Loucy (cell line): ENCODE measurements at regions not wholly inside any gene's neighbourhood (a gene's known extent, or its start where the extent isn't known, plus 50 kb on each side); places are given as distances from the start of the nearest gene placed in this dataset.

ENCODE experiments used
- H2AFZ ChIP-seq: fragments of 200-600 bp; sonication (generic); 2 replicates; pipeline ENCODE4 v1.6.0; 2016; ENCODE audit warnings: antibody characterized with exemption, mild to moderate bottlenecking, low read length, moderate library complexity
- H3F3A ChIP-seq: fragments of 200-600 bp; 2 replicates; pipeline ENCODE4 v1.6.0; 2016; ENCODE audit warnings: antibody characterized with exemption, low read depth, mild to moderate bottlenecking
- H3K27me3 ChIP-seq: fragments of 200-600 bp; sonication (generic); 2 replicates; pipeline ENCODE4 v1.6.1; 2014; ENCODE audit warnings: low read length, mild to moderate bottlenecking; ENCODE audit not compliant: insufficient read depth, poor library complexity, severe bottlenecking
- H3K36me3 ChIP-seq: fragments of 200-600 bp; sonication (generic); 2 replicates; pipeline ENCODE4 v1.6.1; 2016; ENCODE audit warnings: low read length; ENCODE audit not compliant: insufficient read depth
- H3K4me1 ChIP-seq: fragments of 200-600 bp; sonication (generic); 2 replicates; pipeline ENCODE4 v1.5.1; 2014; ENCODE audit warnings: low read length, mild to moderate bottlenecking; ENCODE audit not compliant: insufficient read depth, poor library complexity, severe bottlenecking
- H3K4me2 ChIP-seq: fragments of 200-600 bp; sonication (generic); 2 replicates; pipeline ENCODE4 v1.6.0; 2014; ENCODE audit warnings: antibody characterized with exemption, low read length, low read depth, mild to moderate bottlenecking; ENCODE audit not compliant: poor library complexity, severe bottlenecking
- H3K4me3 ChIP-seq: fragments of 200-600 bp; sonication (generic); 2 replicates; pipeline ENCODE4 v1.5.1; 2014; ENCODE audit warnings: low read length, mild to moderate bottlenecking, mixed read lengths; ENCODE audit not compliant: poor library complexity, severe bottlenecking
- H3K79me2 ChIP-seq: fragments of 200-600 bp; sonication (generic); 2 replicates; pipeline ENCODE4 v1.6.1; 2014; ENCODE audit warnings: low read length; ENCODE audit not compliant: insufficient read depth
- H3K9ac ChIP-seq: fragments of 200-600 bp; sonication (generic); 2 replicates; pipeline ENCODE4 v1.6.0; 2014; ENCODE audit warnings: mild to moderate bottlenecking, low read depth, low read length, moderate library complexity; ENCODE audit not compliant: poor library complexity, severe bottlenecking
- H3K9me2 ChIP-seq: fragments of 200-600 bp; sonication (generic); replicated peaks from 2 replicates; pipeline ENCODE4 v1.6.1; 2016; ENCODE audit warnings: low read depth, low read length, mixed read lengths
- H3K9me3 ChIP-seq: fragments of 200-600 bp; sonication (generic); 2 replicates; pipeline ENCODE4 v1.6.1; 2014; ENCODE audit warnings: mild to moderate bottlenecking, antibody characterized with exemption, low read length, low read depth; ENCODE audit not compliant: insufficient read depth
- H4K20me1 ChIP-seq: fragments of 200-600 bp; sonication (generic); 2 replicates; pipeline ENCODE4 v1.6.0; 2014; ENCODE audit warnings: antibody characterized with exemption, low read length, mild to moderate bottlenecking; ENCODE audit not compliant: insufficient read depth, poor library complexity, severe bottlenecking
- CTCF ChIP-seq: fragments of 200-600 bp; sonication (generic); conservative IDR thresholded peaks from 2 replicates; pipeline ENCODE4 v1.5.1; 2014; ENCODE audit warnings: mild to moderate bottlenecking, antibody characterized with exemption, low read length
- EZH2phosphoT487 ChIP-seq: fragments of 200-600 bp; IDR thresholded peaks from 2 replicates; pipeline ENCODE4 v1.6.1; 2018; ENCODE audit warnings: antibody characterized with exemption, mild to moderate bottlenecking, moderate library complexity, borderline replicate concordance

- H3K27me3 ChIP-seq: no peaks in the 10 kb centered on the region
- H2AFZ ChIP-seq: no peak overlapping the region
- no peaks in the 10 kb centered on the region for H3K9me3 ChIP-seq
- H3K4me2 ChIP-seq: no peak overlapping the region
- H4K20me1 ChIP-seq: no peaks in the 10 kb centered on the region
- H3K4me1 ChIP-seq: no peaks in the 10 kb centered on the region
- H3K9ac ChIP-seq: no peak overlapping the region
- TF ChIP-seq CTCF: no peak
- TF ChIP-seq EZH2phosphoT487: no peak
- no peak overlapping the region for H3K4me3 ChIP-seq
- no peaks in the 10 kb centered on the region for H3K79me2 ChIP-seq
- H3F3A ChIP-seq: no peaks in the 10 kb centered on the region
- no peaks in the 10 kb centered on the region for H3K36me3 ChIP-seq
- H3K9me2 ChIP-seq: no peaks in the 10 kb centered on the region
These were observed 316.9 kb upstream of the PRDM1 start for GRCh38 chr6:105769197-105769596.

GRCh38 chr6:105767541-105767940, 318.6 kb upstream of the PRDM1 start:
- TF ChIP-seq EZH2phosphoT487 (no peak), CTCF (no peak)
- no peaks in the 10 kb centered on the region for H4K20me1 ChIP-seq
- H3K4me2 ChIP-seq: no peak overlapping the region

GRCh38 chr6:105765239-105765638, 320.9 kb upstream of the PRDM1 start:
- Histone ChIP-seq H3K9me2 (no peaks in the 10 kb centered on the region), H4K20me1 (no peaks in the 10 kb centered on the region), H3K4me1 (no peaks in the 10 kb centered on the region), H3F3A (no peaks in the 10 kb centered on the region), H2AFZ (no peak overlapping the region), H3K4me3 (no peak overlapping the region), H3K9ac (no peak overlapping the region), H3K4me2 (no peak overlapping the region), H3K79me2 (no peaks in the 10 kb centered on the region), H3K36me3 (no peaks in the 10 kb centered on the region), H3K9me3 (no peaks in the 10 kb centered on the region), H3K27me3 (no peaks in the 10 kb centered on the region)
- TF ChIP-seq EZH2phosphoT487: no peak
- no peak for TF ChIP-seq CTCF

More at GRCh38 chr6:105767541-105767940, 318.6 kb upstream of the PRDM1 start:
- Histone ChIP-seq H3K4me3 (no peak overlapping the region), H3F3A (no peaks in the 10 kb centered on the region), H3K36me3 (no peaks in the 10 kb centered on the region), H3K9me2 (no peaks in the 10 kb centered on the region), H3K9ac (no peak overlapping the region), H3K4me1 (no peaks in the 10 kb centered on the region), H2AFZ (no peak overlapping the region), H3K9me3 (no peaks in the 10 kb centered on the region), H3K27me3 (no peaks in the 10 kb centered on the region), H3K79me2 (no peaks in the 10 kb centered on the region)
